DMS53 treated with DMSO at 0.1 percent for 48 hours (cell line): ENCODE measurements at regions not wholly inside any gene's neighbourhood (a gene's known extent, or its start where the extent isn't known, plus 50 kb on each side); places are given as distances from the start of the nearest gene placed in this dataset.

Experiments used
- DNase-seq: peaks from one replicate; lab custom pipeline; 2025; ENCODE audit not compliant: unreplicated experiment; lab: John Stamatoyannopoulos, UW

GRCh38 chr12:113659015-113659414 is 187.3 kb upstream of the LHX5 start:
- DNase-seq: no peak

- DNase-seq: no peak
Measured at GRCh38 chr12:113658006-113658655, 186.5 kb upstream of the LHX5 start.

DNA sequence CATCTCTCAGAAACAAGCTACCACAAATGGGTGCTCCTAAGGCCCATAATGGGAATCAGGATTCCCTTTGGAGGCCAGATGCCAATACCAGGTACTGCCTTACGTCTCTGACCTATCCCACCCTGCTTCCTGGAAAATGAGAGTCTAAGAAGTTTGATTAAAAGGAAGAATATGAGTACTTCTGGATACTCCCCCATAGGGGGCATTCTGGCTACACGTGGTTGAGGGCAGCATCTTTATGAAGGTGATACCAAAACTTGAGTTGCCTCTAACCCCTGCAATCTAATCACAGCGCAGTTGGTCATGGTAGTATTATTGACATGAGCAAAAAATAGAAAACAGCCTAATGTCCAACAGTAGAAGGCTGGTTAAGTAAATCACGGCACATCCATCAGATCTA is 184.2 kb upstream of the LHX5 start:
- no peak for DNase-seq

GRCh38 chr12:113655479-113655878 is 183.8 kb upstream of the LHX5 start:
- DNase-seq: no peak

GRCh38 chr12:113651662-113652061 is 180.0 kb upstream of the LHX5 start:
- no peak for DNase-seq

DNA sequence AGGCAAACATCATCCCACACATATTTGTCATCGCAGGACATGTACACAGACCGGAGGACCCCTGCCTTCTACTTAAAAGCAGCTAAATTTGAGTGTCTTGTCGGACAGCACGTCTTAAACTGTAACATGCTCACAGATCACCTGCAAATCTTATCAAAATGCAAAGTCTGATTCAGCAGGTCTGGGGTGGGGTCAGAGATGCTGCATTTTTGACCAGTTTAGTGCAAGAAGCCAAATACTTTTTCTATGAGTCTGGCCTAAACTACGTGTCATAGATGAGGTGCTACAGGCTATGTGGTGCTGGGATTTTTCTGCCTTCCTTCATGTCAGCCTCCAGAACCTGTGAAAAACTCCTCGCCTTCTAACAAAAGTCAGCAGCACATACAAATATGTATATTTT is 178.8 kb upstream of the LHX5 start:
- no peak for DNase-seq

DNA sequence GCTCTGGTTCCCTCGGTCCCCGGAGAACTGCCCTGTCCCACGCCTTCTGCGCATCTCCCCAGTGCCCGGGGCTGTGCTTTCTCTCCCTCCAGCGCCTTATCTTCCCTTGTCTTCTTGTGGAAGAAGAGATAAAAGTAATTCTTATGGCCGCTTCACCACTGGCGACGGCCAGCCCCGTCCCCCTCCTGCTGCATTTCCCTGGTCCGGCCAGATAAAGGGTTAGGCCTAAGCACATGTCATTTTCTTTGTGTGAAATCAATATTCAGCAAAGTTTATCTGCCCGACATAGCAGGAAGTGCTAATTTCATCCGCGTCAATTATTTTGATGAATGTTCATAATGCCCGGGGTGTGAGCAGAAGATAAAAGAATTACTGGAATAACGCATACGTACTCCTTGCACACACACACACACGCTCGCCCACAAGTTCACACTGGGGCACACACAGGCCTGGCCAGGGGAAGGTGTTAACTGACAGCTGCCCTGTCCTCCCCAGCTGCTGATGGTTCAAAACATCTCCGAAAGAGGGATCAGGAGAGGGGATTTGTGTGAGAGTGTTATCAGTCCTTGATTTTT is 177.7 kb upstream of the LHX5 start:
- DNase-seq: no peak

- DNase-seq: no peak
Measured at GRCh38 chr12:113647048-113647447, 175.4 kb upstream of the LHX5 start.

DNA sequence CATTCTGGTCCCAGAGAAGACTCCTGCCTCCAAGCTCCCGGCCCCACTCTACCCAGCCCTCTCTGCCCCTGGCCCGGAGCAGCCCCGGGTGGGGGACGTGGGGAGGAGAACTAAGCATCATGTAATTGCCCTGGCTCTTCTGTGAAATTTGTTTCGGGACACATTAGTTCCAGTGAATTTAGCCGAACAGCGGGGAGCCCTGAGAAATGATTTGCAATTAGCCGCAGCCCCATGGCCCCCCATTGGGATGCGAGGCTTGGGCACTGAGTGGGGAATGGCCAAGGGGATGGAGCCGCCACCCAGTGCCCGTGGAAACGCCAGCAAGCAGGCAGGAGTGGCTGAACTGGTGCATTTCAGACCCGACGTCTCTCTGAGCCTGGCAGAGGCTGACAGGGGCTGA is 173.9 kb upstream of the LHX5 start:
- DNase-seq: no peak

DNA sequence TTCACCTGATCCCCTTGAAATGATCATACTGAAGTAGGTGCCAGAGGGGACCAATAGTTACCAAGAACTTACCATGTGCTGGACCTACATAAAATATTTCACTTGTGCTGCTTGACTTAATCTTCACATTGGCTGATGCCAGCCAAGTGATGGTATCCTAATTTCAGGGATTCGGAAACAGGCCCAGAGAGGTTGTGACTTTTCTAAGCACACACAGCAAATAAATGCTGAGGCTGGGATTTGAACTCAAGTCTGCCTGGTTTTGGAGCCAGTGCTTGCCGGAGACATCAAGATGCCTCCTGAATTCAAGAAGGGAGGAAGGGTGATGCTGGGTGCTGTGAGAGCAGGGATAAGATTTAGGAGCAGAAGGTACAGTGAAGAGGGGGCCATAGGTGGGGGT is 173.5 kb upstream of the LHX5 start:
- no peak for DNase-seq

DNA sequence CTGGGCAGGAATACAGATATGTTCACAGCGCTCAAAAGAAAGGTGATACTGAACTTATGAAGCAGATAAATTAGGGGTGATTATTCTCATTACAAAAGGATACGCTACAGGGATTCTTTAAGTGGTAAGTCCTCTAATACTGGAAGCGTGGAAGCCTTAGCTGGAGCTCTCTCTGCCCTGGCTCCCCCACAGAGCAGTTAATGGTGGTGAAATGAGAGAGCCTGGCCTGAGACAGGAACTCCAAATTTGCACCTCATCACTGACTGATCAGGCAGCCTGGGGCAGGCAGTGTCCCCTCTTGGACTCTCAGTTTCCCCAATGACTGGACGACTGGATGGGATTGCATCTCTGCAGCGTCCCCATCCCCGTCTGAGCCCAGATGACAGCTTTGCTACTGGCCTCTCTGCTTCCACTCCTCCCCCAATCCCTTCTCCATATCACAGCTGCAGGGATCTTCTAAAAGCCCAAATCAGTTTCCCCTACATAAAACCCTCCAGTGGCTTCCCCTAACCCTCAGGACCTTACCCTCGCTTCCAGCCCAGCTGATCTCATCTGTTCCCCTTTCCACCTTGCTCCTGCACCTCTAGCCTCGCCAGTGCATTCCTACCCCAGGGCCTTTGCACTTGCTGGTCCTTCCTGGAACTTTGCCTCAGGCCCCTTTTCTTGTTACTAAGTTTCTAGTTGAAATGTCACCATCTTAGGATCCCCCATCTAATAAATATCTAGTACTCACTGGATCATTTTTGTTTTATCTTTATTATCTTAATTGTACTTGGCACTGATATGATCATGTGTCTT is 171.7 kb upstream of the LHX5 start:
- DNase-seq: no peak

- DNase-seq: no peak
Measured at GRCh38 chr12:113642672-113643071, 171.0 kb upstream of the LHX5 start.

DNA sequence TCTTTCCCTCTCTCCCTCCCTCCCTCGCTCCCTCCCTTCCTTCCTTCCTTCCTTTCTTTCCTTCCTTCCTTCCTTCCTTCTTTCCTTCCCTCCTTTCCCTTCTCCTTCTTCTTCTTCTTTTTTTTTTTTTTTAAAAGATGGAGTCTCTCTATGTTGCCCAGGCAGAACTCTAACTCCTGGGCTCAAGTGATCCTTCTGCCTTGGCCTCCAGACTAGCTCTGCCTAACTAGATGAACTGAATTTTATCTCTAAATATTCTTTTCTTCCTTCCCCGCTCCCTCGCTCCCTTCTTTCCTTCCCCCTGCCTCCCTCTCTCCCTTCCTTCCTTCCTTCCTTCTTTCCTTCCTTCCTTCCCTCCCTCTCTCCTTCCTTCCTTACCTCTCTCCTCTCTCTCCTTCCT is 170.5 kb upstream of the LHX5 start:
- no peak for DNase-seq

DNA sequence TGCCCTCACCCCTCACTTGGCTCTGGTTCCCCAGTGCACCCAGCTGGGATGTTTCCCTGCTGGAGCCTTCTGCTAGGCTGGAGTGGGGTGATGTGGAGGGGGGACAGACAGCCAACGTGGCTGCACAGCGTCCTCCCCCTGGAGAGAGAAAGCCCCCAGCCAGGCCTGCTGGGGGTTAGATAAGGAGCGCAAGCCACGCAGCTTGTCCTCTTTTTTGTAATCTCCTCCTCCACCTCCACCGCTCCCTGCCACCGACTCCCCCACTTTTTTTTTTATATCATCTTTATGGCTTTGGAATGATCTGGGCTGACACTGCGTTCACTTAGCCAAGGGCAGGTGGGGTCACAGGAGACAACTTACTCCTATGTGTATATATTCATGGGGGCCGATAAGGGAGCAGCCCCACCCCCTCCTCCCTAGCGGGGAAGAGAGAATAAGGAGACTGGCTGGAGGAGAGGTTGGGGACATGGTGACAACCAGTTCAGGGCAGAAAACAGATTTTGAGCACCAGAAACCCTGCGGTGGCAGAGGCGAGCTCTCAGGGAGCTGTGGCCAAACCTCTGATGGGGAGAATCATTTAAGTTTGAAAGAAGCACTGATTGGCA is 169.9 kb upstream of the LHX5 start:
- DNase-seq: no peak

DNA sequence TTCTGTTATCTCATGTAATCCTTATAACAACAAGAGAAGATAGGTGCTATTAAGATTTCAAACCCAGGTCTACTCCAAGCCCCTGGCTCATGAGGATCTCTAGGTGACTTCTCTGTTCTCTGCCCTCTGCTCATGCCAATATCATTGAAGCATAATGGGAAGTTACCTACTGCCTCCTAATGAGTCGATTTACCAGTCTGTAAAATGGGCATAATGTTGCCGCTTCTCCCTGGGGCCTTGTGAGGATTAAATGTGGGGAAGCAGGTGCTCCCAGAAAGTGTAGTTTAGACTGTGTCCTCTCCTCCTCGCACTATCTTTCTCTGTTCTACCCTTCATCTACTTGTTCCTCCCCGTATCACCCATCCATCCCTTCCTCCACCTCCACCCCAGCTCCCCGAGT is 169.2 kb upstream of the LHX5 start:
- no peak for DNase-seq

DNA sequence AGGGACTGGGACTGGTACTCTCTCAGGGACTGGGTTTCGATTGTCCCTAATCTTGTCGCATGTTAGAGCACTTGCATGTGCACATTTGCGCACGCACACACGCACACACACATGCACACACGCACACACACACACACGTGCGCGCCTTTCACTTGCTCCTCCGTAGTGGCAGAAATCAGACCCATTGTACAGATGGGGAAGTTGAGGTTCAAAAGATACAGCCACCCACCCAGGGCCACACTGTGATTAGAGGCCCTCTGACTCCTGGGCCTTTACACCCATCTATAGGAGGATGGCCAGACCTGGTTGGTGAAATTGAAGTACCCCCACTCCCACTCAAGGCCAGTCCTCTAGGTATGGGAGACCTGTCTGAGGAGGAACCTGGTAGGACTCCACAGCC is 167.8 kb upstream of the LHX5 start:
- DNase-seq: no peak

DNA sequence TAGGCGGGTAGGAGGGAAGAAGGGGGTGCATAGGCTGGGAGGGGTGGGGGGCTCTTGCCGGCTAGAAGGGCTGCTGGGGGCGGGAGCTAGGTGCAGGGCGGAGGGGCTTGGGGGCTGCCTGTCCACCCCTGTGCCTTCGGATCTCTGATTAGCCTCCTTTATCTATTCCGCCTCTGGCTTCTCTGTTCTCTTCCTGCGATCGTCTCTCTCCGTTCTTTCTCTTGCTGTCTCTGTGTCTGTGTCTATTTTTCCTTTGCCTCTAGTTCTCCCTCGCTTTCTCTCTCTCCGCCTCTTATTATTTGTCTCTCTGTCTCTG is 166.7 kb upstream of the LHX5 start:
- no peak for DNase-seq

GRCh38 chr12:113634982-113635381 is 163.3 kb upstream of the LHX5 start:
- DNase-seq: no peak

- no peak for DNase-seq
Measured at GRCh38 chr12:113634474-113634873, 162.8 kb upstream of the LHX5 start.

DNA sequence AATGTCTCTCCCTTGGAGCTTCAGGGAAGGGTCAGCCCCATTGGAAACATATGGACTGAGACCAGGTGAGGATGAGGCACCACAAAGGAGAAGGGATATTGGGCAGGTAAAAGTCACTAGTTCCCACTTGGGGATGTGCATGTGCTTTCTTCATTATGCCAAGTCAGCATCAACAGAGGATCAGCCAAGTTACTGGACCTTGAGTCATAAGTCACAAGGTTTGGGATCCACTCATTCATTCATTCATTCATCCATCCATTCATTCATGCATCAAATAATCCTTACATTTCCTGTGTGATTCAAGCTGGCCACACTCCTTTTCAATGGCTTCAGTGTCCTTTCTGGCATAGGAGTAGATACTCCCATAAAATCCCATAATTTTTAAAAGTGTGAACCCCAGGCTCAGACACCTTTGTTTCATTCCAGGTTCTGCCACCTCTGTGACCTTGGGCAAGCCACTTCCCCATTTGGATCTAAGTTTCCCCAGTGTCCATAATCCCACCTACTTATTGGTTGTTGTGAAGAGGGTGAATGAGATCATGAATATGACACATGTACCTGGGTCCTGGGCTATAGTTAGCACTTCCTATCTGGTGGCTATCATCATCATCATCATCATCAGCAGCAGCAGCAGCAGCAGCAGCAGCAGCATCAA is 162.1 kb upstream of the LHX5 start:
- no peak for DNase-seq

DNA sequence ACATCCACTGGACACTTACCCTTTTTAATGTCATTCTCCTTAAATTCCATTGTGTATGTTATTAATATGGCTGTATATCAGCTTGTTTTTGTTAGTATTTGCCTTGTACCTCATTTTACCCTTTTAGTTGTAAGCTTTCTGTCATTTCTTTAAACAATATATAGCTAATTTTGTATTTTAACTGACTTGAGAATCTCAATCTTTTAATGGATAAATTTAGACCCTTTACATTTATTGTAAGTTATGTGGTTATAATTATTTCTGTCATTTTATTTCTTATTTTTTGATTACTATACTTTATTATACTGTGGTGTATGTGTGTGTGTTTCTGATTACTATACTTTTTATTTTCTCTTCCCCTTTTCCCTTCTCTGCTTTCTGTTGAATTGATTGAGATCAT is 159.0 kb upstream of the LHX5 start:
- DNase-seq: no peak

DNA sequence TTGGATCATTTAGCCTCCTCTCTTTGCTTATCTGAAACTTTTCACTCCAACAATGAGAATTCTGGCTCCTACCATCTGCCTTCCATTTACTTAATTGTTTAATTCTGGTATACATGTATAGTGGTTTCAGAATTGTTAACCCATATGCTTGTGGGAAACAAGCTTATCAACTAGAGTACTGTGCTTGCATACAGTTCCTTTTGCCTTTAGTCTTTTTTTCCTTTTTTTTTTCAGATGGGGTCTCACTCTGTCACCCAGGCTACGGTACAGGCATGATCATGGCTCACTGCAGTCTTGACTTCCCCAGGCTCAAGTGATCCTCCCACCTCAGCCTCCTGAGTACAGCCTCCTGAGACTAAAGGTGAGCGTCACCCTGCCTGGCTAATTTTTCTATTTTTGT is 153.8 kb upstream of the LHX5 start:
- no peak for DNase-seq
